ENCODE measurements at regions not wholly inside any gene's neighbourhood (a gene's known extent, or its start where the extent isn't known, plus 50 kb on each side); places are given as distances from the start of the nearest gene placed in this dataset.

- POLR2A ChIA-PET = interaction anchor here (0.7 kb wide), 1 partner anchor 574 kb away, joined by 7 read pairs; no protein-coding TSS in a partner anchor
- BruUV-seq (replicated peaks) = no TSS peak
- Histone ChIP-seq H2AFZ (ENCODE audit: low read depth, low read length) (no peak overlapping the region), H3K79me2 (ENCODE audit: control insufficient read depth, insufficient read depth, low read length) (no peaks in the 10 kb centered on the region), H3K4me1 (ENCODE audit: control insufficient read depth, extremely low read depth, insufficient read depth, low read length) (peaks cover 3% of the 10 kb centered on the region), H4K20me1 (replicated peaks; ENCODE audit: control insufficient read depth, extremely low read depth, insufficient read depth, low read length) (no peaks in the 10 kb centered on the region), H3K36me3 (ENCODE audit: control insufficient read depth in 2 of 2, extremely low read depth in 1 of 2, insufficient read depth in 2 of 2, low read length in 2 of 2) (no peaks in the 10 kb centered on the region), H3K27ac (ENCODE audit: insufficient read depth, low read depth, low read length) (no peak overlapping the region), H3K9me3 (replicated peaks; ENCODE audit: control insufficient read depth, insufficient read depth, low read length) (no peaks in the 10 kb centered on the region), H3K9me1 (replicated peaks; ENCODE audit: control insufficient read depth, extremely low read depth, insufficient read depth, low read length) (no peaks in the 10 kb centered on the region), H3K4me2 (ENCODE audit: insufficient read depth, low read length) (no peak overlapping the region), H3K27me3 (ENCODE audit: control insufficient read depth in 2 of 2, insufficient read depth in 2 of 2, low read length in 2 of 2) (peaks cover 3% of the 10 kb centered on the region in 2 experiments), H3K4me3 (replicated peaks in 1 of 3; ENCODE audit: insufficient read depth in 1 of 3, low read depth in 1 of 3, low read length in 3 of 3) (no peak overlapping the region), H3K9ac (replicated peaks; ENCODE audit: extremely low read depth, insufficient read depth, low read length) (no peak overlapping the region)
- FAIRE-seq = no peak
- DNase-seq (ENCODE audit: low read depth, low spot score) = no peak
- CTCF ChIA-PET = interaction anchor here (1.0 kb wide), 1 partner anchor 949 kb away, joined by 3 read pairs; no protein-coding TSS in a partner anchor
- intact Hi-C loops (cut with micrococcal nuclease) = no loop called here
- dilution Hi-C loops (cut with MboI; ENCODE audit: extremely low pct_ligation_motif_present, low sequenced_read_pairs) = no loop called here
- no peak for TF ChIP-seq CTCF (IDR thresholded peaks at IDR 0.05; ENCODE audit: extremely low read depth in 1 of 2, insufficient read depth in 1 of 2, low read depth in 1 of 2, low read length in 2 of 2)
- TF ChIP-seq JUN (IDR thresholded peaks at IDR 0.05; ENCODE audit: borderline replicate concordance, insufficient read depth, insufficient read length, low read depth) = no peak
- TF ChIP-seq MYC (IDR thresholded peaks at IDR 0.05; ENCODE audit: low read depth, low read length) = no peak
Observed at GRCh38 chr18:25825979-25826776, 264.2 kb downstream of the SS18 start.

- Histone ChIP-seq H3K4me1 (ENCODE audit: control insufficient read depth, extremely low read depth, insufficient read depth, low read length) (no peaks in the 10 kb centered on the region), H3K36me3 (ENCODE audit: control insufficient read depth in 2 of 2, extremely low read depth in 1 of 2, insufficient read depth in 2 of 2, low read length in 2 of 2) (no peaks in the 10 kb centered on the region), H3K9me1 (replicated peaks; ENCODE audit: control insufficient read depth, extremely low read depth, insufficient read depth, low read length) (no peaks in the 10 kb centered on the region), H3K4me3 (replicated peaks in 1 of 3; ENCODE audit: insufficient read depth in 1 of 3, low read depth in 1 of 3, low read length in 3 of 3) (no peak overlapping the region), H3K4me2 (ENCODE audit: insufficient read depth, low read length) (no peak overlapping the region), H3K27me3 (ENCODE audit: control insufficient read depth in 2 of 2, insufficient read depth in 2 of 2, low read length in 2 of 2) (peaks cover 5 to 9% of the 10 kb centered on the region in 2 experiments), H2AFZ (ENCODE audit: low read depth, low read length) (no peak overlapping the region), H3K79me2 (ENCODE audit: control insufficient read depth, insufficient read depth, low read length) (no peaks in the 10 kb centered on the region), H4K20me1 (replicated peaks; ENCODE audit: control insufficient read depth, extremely low read depth, insufficient read depth, low read length) (no peaks in the 10 kb centered on the region), H3K9me3 (replicated peaks; ENCODE audit: control insufficient read depth, insufficient read depth, low read length) (no peaks in the 10 kb centered on the region), H3K9ac (replicated peaks; ENCODE audit: extremely low read depth, insufficient read depth, low read length) (no peak overlapping the region), H3K27ac (ENCODE audit: insufficient read depth, low read depth, low read length) (no peak overlapping the region)
- FAIRE-seq (no peak), DNase-seq (ENCODE audit: low read depth, low spot score) (no peak)
- intact Hi-C loops (cut with micrococcal nuclease) (no loop called here), dilution Hi-C loops (cut with MboI; ENCODE audit: extremely low pct_ligation_motif_present, low sequenced_read_pairs) (no loop called here)
- CTCF ChIA-PET = interaction anchor here (0.7 to 1.4 kb wide), 3 partner anchors 10 to 71 kb away, joined by 3 to 8 read pairs (median 3); no protein-coding TSS in a partner anchor
- no peak for TF ChIP-seq CTCF (IDR thresholded peaks at IDR 0.05; ENCODE audit: extremely low read depth in 1 of 2, insufficient read depth in 1 of 2, low read depth in 1 of 2, low read length in 2 of 2)
- no peak for TF ChIP-seq POLR2A (IDR thresholded peaks at IDR 0.05; ENCODE audit: low read depth, low read length)
- TF ChIP-seq GATA2 (IDR thresholded peaks at IDR 0.05; ENCODE audit: insufficient read depth, insufficient read length, low read depth, low read length) = no peak
- no peak for TF ChIP-seq MAX (IDR thresholded peaks at IDR 0.05; ENCODE audit: insufficient read depth, insufficient read length)
- TF ChIP-seq MYC (IDR thresholded peaks at IDR 0.05; ENCODE audit: low read depth, low read length) = no peak
- no peak for TF ChIP-seq EZH2 (IDR thresholded peaks at IDR 0.05; ENCODE audit: borderline replicate concordance, low read depth, low read length, severe bottlenecking)
- no peak for TF ChIP-seq POLR2AphosphoS5 (IDR thresholded peaks at IDR 0.05; ENCODE audit: insufficient read depth, low read depth, low read length)
- POLR2A ChIA-PET = no interaction called here
- BruUV-seq (replicated peaks) = no TSS peak
Observed at GRCh38 chr18:25825056-25825455, 265.4 kb downstream of the SS18 start.
